ENCODE measurements at regions not wholly inside any gene's neighbourhood (a gene's known extent, or its start where the extent isn't known, plus 50 kb on each side); places are given as distances from the start of the nearest gene placed in this dataset.
"Not testable (repeated sequence)": the region's sequence is repeated elsewhere in the genome, so short reads cannot be mapped to it uniquely, and the experiment has no call there.

DNA sequence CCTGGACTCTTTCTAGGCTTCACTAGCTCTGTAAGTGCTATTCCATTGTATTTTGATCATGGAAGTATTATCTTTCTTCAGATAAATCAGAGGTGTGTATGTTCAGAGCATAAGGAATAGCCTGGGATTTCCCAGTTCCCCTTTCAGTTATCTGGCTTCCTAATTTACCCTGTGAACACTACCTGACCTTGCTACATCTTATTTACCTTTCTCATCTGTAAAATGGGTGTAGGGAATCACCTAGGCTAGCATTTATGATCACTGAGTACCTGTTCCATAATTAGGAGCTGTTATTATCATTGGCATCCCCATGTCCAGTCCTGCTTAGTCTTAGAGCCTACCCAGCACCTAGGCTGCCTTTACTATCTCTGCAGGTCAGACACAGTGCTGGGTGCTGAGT, 149.3 kb upstream of the NR2F2 start:
- in situ Hi-C loops (cut with HindIII; ENCODE audit: low pct_unique_long_range_greater_than_20kb, low sequenced_read_pairs) = no loop called here
- no peak for DNase-seq (ENCODE audit: low read depth)

DNA sequence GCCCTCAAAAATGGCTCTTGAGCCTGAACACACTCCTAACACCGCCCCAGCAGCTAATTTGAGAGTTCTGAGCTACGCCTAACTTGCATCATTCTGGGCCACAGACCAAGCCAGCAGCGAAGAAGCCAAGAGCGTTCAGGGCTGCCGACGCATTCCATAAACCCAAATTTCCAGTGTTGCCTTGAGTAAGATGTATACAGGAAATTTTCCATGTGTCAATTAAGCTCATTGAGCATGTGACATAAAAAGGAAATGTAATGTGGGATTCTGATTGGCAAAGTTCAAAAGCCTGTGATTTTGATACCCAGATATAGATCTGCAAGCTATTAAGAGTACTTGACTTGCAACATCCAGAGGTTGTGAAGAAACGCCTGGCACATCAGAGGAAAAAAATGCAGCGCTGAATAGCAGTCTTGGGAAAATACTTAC, 148.6 kb upstream of the NR2F2 start:
- DNase-seq (ENCODE audit: low read depth) = no peak
- in situ Hi-C loops (cut with HindIII; ENCODE audit: low pct_unique_long_range_greater_than_20kb, low sequenced_read_pairs) = no loop called here

DNA sequence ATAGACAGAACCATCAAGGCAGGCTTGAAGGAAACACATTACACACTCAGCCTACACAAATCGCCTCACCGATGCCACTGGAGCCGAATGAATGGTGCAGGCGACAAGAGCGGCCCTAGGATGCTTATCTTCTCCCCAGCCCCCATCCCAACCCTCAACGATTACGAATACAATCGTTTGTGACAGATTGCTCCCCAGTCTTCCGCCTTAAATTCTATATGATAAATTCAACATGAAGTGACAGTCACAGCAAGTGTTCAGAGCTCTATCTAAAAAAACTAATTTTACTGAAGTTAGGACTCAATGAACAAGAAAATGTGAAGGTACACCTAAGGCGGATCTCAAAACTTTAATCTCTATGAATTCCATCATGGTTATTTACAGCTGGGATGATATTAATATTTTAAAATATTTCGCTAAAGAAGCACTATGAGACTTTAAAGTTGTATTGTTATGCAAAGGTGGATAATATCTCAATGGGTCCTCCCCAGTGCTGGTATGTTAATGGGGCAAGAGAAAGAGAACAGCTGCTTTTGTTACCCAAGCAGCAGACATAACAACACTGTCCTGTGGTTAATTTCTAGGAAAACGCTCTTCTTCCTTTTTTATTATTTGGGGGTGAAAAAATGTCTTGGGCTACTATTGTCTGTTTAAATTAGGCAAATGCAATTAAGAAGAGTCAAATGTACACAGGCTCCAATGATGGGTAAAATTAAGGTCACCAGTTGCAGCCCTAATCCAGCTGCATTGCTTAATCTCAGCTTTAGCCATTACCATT, 147.6 kb upstream of the NR2F2 start:
- no peak for DNase-seq (ENCODE audit: low read depth)
- in situ Hi-C loops (cut with HindIII; ENCODE audit: low pct_unique_long_range_greater_than_20kb, low sequenced_read_pairs) = no loop called here

DNA sequence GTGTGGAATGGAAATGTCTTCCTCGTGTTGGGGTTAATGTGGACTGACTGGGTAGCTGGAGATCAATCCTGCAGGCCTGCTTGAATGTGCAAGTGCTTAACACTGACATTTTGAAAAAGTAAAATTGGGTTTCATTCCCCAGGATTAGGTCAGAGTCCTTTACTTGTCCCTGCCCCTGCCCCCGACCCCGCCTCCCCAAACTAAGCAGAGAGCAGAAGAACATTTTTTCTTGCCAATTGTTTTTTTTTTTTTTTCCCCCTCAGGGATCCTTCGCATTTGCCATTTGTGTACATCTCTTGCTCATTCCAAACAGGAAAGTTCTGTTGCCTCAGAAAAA, 147.0 kb upstream of the NR2F2 start:
- DNase-seq (ENCODE audit: low read depth) = no peak

DNA sequence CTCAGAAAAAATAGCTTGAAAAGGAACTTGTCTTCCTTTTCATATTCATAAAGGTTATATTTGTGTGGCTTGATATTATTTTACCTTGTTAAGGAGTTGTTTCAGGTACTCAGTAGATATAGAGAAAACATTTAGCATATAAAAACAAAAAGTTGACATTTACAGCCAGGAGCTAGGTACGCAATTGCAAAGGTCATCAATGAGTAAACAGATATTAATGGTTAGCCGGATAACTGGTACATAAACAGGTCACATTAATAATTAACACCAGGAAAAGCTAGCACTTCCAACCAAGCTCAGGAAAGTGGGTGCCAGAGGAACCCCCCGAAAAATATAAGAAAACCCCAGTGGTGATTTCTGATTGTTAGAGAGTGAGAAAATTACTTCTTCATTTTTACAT, 146.6 kb upstream of the NR2F2 start:
- in situ Hi-C loops (cut with HindIII; ENCODE audit: low pct_unique_long_range_greater_than_20kb, low sequenced_read_pairs) = no loop called here
- DNase-seq (ENCODE audit: low read depth) = peak; percentile 25

More for the DNA sequence above, 147.0 kb upstream of the NR2F2 start:
- in situ Hi-C loops (cut with HindIII; ENCODE audit: low pct_unique_long_range_greater_than_20kb, low sequenced_read_pairs) = no loop called here

DNA sequence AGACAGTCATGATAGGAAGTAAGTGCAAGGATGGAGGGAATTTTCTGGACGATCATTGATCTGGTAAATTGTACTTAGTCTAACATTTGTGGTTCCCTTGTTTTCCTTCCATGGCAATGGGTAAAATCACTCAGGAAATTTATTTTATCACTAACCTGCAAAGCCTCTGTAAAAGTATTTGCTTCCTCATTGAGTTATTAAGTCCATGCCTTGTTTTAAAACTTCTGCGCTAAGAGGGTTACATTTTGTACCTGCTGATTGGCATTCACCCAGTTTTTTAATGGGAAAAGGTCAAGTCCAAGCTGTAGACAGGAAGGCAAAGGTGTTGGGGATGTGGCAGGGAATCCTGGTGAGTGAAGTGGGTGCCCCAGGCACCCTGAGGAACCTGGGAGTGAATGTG, 146.2 kb upstream of the NR2F2 start:
- DNase-seq (ENCODE audit: low read depth) = peak; percentile 19
- in situ Hi-C loops (cut with HindIII; ENCODE audit: low pct_unique_long_range_greater_than_20kb, low sequenced_read_pairs) = no loop called here

DNA sequence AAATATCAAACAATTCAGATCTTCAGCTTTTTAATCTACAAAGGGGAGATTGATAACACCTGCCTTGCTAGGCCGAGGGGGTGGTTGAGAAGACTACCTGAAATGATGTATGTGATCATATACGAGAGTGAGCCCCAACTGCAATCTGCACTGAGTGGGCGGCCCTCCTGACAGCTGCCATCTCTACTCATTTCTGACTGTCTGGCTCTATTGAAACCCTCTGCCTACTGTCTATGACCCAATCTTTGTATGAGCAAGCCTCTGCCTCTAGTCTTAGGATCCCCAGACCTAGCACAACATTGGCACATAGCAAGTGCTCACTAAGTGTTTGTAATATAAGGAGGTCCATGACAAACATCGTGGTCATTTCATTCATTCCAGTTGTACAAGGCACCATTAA, 144.4 kb upstream of the NR2F2 start:
- no peak for DNase-seq (ENCODE audit: low read depth)
- in situ Hi-C loops (cut with HindIII; ENCODE audit: low pct_unique_long_range_greater_than_20kb, low sequenced_read_pairs) = no loop called here

DNA sequence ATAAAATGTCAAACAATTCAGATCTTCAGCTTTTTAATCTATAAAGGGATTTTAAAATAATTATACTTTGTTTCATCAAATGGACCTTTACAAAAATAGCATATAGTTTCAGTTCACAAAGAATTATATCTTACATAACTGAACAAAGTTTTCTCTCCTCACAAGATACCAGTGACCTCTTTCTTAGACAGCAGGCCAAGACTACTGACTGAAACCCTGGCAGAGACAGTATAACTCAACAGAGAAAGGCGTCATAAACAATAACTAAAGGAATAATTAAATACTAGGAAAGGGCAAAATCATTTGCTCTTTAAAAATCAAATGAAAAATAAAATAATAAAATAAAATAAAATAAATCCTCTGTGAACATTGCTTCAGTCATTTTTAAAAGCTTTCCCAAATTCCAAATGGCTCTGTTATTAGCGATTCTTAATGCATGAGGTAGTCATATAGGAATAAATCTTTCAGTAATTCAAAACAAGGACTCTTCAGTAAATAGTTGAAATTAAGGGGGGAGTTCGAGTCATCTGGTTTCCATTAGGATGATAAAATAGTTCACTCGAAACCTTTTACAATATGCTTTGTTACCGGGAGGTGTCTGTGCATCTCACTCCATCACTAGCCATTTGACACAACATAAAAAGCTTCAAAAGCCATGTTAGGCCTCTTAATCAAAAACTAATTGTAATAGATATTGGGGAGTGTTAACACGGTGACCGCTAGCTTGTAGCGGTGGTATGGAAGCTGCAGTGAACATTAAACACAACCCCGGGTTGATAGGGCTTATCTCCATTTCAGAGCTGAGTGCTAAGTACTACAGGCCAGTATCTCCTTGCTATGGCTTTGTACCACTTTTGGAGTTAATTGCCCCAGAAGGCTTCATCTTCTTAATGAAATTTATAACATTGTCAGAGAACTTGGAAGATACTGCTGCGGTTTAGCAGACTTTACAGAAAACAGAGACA, 142.9 kb upstream of the NR2F2 start:
- no peak for DNase-seq (ENCODE audit: low read depth)
- in situ Hi-C loops (cut with HindIII; ENCODE audit: low pct_unique_long_range_greater_than_20kb, low sequenced_read_pairs) = no loop called here

DNA sequence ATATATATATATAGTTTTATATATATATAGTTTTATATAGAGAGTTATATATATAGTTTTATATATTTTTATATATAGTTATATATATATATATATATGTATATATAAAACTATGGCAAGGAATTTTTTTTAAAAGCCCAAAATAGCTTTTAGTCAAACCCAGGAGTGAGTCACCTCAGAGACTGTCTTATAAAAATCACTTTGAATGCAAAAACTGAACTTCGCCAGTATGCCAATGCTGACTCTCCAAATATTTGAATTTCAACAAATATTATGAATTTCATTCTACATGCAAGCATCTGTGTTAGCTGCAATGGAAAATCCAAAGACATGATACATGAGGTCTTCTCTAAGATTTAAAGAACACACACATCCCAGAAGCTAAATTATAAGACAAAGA, 132.8 kb upstream of the NR2F2 start:
- in situ Hi-C loops (cut with HindIII; ENCODE audit: low pct_unique_long_range_greater_than_20kb, low sequenced_read_pairs) = no loop called here

DNA sequence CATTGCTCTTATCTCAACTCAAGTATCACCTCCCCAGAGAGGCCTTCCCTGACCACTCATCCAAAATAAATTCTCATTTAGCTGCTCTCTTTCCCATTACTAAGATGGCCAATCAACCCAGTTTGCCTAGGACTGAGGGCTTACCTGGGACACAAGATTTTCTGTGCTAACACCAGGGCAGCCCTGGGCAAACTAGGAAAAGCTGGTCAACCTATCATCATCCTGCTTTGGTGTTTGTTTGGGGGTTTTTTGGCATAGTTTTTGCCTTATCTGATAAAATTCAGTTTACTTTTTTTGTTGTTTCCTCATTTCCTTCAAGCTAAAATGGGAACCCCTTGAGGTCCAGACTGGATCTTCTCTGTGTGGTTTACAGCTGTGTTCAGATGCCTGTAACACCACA, 131.4 kb upstream of the NR2F2 start:
- in situ Hi-C loops (cut with HindIII; ENCODE audit: low pct_unique_long_range_greater_than_20kb, low sequenced_read_pairs) = no loop called here

More for the DNA sequence above, 132.8 kb upstream of the NR2F2 start:
- DNase-seq (ENCODE audit: low read depth) = no peak

DNA sequence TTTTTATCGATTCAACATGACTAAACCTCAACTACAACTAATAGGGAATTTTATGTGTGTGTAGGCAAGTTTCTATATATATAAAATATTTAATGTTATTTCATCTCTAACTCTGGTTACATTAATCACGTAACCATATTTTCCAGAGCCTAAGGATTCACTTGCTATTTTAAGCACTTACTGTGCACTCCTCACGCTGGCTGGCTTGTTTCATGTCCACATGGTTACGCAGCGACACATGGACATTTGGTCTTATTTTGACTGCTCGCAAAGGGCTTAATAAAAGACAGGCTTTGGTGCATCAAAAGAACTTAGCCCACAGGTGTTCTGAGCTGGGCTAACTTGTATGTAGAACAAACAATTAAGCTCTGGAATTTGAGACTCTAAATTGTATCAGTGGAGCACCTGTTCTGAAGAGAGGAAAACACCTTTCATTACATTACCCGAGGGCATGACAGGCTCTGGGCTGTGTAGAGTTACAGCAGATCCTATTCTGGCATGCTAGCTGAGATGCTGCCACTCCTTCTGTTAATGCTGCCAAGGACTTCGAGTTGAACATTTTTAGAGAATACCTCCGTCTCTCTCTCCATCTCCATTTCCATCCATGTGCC, 130.0 kb upstream of the NR2F2 start:
- no peak for DNase-seq (ENCODE audit: low read depth)
- in situ Hi-C loops (cut with HindIII; ENCODE audit: low pct_unique_long_range_greater_than_20kb, low sequenced_read_pairs) = no loop called here

More for the DNA sequence above, 131.4 kb upstream of the NR2F2 start:
- DNase-seq (ENCODE audit: low read depth) = no peak

DNA sequence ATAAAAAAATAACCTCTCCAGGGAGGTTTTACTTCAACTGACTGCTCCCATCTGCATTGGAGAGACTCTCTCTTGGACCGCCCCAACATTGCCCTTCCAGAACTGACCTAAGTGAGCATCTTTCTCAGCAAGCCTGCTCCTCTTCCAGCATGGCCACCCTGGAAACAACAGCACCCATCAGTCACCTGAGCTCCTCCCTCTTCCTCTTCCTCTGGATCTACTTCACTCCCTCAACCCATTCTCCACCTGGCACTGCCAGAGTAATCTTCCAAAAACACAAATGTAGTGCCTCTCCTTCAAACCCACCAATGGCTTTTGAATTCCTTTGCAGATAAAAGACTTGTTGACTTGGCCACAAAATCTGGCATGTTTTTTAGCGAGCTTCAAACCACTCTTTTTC, 128.8 kb upstream of the NR2F2 start:
- no peak for DNase-seq (ENCODE audit: low read depth)
- in situ Hi-C loops (cut with HindIII; ENCODE audit: low pct_unique_long_range_greater_than_20kb, low sequenced_read_pairs) = no loop called here

DNA sequence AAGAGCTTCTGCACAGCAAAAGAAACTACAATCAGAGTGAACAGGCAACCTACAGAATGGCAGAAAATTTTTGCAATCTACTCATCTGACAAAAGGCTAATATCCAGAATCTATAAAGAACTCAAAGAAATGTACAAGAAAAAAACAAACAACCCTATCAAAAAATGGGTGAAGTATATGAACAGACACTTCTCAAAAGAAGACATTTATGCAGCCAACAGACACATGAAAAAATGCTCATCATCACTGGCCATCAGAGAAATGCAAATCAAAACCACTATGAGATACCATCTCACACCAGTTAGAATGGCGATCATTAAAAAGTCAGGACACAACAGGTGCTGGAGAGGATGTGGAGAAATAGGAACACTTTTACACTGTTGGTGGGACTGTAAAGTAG, 124.9 kb upstream of the NR2F2 start:
- DNase-seq (ENCODE audit: low read depth); in situ Hi-C loops (cut with HindIII; ENCODE audit: low pct_unique_long_range_greater_than_20kb, low sequenced_read_pairs): not testable (repeated sequence)

DNA sequence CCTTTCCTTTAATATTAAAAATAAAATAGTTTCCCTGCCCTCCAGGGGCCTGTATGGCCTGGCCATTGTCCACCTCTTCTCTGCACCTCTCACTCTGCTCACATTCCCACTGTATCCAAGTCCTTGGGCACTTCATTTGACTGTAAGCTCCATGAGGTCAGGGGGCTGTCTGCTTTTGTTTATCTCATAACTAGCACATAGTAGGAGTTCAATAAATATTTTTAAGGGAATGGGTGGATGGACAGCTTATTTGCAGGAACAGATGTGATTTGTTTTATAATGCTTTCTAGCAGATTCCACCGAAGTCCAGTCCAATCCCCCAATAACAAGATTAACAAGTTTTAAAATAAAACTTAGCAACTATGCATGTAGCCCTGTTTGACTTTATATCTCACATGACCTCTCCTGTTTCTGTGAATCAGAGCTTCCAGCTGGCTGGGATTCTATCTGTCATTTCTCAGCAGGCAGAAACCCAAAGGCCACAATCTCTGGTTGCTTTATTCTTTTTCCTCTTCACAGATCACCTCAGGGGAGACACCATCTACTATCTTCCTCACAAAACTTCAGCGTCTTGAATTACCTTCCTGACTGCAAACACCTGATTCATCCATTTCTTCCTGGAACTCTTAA, 123.0 kb upstream of the NR2F2 start:
- in situ Hi-C loops (cut with HindIII; ENCODE audit: low pct_unique_long_range_greater_than_20kb, low sequenced_read_pairs) = no loop called here
- DNase-seq (ENCODE audit: low read depth) = no peak

DNA sequence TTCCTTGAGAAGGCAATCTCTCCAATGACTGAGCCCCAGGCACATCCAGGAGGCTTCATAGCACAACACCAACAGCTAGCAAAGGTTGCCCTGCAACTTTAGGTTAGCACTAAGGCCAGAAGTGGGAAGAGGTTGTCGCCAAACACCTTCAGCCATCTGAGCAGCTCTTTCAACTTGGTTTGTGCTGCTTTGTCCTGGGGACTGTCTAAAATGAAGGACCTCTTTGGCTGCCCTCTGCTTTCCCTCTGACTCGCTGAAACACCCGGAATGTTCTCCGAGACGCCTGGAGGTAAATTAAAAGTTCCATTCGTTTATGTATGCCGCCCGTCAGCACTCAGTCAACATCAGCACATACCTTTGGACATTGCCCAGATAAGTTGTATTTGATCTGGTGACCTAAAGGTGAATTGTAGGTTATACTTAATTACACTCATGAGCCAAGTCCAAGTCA, 121.2 kb upstream of the NR2F2 start:
- no peak for DNase-seq (ENCODE audit: low read depth)
- in situ Hi-C loops (cut with HindIII; ENCODE audit: low pct_unique_long_range_greater_than_20kb, low sequenced_read_pairs) = no loop called here

DNA sequence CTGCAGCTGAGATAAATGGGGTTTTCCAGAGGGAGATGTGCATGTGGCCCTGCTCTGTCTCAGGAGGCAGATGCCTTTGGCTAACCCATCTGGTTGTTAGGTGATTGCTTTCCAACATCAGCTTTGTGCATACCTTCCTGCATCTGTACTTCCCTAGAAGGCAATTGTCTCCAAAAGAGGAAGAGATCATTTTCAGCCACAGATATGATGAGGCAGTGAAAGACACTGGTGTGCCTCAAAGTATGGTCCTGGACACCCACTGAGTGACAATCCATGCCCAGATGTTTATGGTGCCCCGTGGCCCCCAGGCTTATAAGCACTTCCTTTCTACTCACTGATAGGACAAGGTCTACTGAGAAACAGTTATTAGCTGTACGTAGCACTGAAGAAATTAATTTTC, 117.5 kb upstream of the NR2F2 start:
- DNase-seq (ENCODE audit: low read depth) = no peak
- in situ Hi-C loops (cut with HindIII; ENCODE audit: low pct_unique_long_range_greater_than_20kb, low sequenced_read_pairs) = no loop called here

DNA sequence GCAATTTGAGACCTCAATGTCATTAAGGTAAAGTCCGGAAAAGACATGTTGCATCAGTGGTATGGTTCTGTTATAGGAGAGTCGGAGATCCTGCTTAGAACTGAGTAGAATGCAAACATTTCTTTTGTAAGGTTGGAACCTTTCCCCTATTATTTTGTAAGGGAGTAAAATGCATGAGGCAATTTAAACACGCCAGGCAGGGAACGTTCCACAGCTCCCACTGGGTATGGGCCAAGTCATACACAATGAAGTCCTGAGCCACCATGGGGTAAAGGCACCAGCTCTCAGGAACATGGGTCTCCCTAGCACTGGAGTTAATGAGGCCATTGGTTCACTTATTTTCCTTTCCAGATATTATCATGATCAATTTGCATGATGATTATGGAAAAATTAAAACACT, 116.6 kb upstream of the NR2F2 start:
- in situ Hi-C loops (cut with HindIII; ENCODE audit: low pct_unique_long_range_greater_than_20kb, low sequenced_read_pairs) = no loop called here
- no peak for DNase-seq (ENCODE audit: low read depth)

DNA sequence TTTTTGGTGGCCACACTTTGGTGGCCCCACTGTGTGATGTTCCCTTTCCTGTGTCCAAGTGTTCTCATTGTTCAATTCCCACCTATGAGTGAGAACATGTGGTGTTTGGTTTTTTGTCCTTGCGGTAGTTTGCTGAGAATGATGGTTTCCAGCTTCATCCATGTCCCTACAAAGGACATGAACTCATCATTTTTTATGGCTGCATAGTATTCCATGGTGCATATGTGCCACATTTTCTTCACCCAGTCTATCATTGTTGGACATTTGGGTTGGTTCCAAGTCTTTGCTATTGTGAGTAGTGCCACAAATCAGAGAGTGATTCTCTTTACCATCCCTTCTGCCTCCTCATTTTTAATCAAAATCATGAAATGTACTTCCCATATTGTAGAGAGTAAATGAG, 114.0 kb upstream of the NR2F2 start:
- in situ Hi-C loops (cut with HindIII; ENCODE audit: low pct_unique_long_range_greater_than_20kb, low sequenced_read_pairs); DNase-seq (ENCODE audit: low read depth): not testable (repeated sequence)

DNA sequence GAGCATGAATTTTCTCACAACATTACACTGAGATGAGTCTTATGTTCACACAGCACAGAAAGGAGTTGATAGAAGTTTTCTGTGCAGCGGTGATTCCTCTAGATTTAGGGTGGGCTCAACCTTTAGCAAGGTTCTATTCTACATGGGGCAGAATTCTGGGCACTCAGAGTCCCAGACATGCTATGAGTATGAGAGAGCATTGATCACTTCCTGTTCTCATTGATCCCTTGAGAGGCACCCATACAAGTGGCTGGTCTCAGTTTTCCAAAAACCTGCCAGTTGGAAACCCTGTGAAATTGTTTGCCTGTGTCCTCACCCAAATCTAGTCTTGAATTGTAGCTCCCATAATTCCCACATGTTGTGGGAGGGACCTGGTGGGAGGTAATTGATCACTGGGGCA, 112.5 kb upstream of the NR2F2 start:
- no peak for DNase-seq (ENCODE audit: low read depth)
- in situ Hi-C loops (cut with HindIII; ENCODE audit: low pct_unique_long_range_greater_than_20kb, low sequenced_read_pairs) = no loop called here

Data from Caki2 (cell line).